CD4-positive, alpha-beta T cell treated with Interleukin-2 at 100 ng/mL for 4 hours (primary cell): ENCODE measurements at regions not wholly inside any gene's neighbourhood (a gene's known extent, or its start where the extent isn't known, plus 50 kb on each side); places are given as distances from the start of the nearest gene placed in this dataset.

ENCODE experiments used
- DNase-seq: peaks from one replicate; pipeline ENCODE4 v3.0.0-alpha.2; 2020; ENCODE audit warnings: low spot score

DNA sequence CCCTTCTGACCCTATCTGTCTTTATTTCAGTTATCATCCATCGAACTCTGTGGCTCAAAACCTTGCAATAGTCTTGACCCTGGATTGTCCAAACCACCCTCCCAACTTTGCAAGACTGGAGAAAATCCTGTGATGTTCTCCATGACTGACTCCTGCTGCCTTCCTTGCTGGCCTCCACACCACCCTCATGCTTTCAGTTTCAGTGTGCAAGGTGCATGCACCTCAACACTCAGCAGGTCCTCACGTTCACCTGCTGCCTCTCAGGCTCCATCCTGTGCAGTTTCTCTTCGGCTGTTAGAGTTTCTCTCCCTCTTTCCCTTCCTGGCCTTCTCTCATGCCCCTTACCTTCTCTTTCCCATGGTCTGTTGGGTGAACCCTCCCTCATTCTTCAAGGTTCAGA lies 59.4 kb upstream of the ASIC2 start:
- no peak for DNase-seq

- DNase-seq = no peak
These were observed 63.2 kb upstream of the ASIC2 start for GRCh38 chr17:33356266-33356665.

- DNase-seq = no peak
These were observed 70.4 kb upstream of the ASIC2 start for GRCh38 chr17:33363475-33363874.

DNA sequence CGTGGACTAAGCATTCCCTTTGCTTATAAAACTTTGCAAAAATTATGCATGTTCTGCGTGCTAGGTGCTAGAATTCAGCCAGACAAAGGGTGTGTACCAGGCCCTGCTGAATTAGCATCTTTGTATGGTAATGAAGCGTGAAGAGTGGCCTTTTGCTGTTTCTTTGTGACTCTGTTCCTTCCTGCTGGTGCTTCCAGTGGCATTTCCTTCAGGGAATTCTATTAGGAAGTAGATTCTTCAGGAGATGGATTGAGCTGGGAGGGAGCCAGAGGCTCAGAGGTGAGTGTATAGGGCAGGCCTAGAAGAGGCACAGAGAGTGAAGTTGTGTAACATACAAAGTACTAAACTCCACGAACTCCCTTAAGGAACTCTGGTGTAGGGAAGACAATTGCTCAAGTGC lies 73.9 kb upstream of the ASIC2 start:
- DNase-seq = no peak

DNA sequence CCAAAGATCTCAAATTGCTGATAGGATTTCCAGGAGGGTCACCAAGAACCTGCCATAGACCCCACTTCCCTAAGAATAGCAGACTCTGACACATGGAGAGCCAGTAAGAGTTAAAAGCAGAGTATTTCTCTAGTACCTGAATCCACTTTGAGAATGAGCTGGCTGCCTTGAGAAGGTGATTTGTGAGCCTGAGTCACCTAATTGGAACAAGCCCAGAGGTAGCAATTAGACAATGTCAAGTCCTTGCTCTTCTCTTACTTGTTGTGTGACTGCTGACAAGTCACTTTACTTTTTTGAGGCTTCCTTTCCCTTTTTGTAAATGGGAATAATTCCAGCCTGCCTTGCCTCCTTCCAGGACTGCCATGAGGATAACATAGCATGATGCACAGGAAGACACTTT lies 76.1 kb upstream of the ASIC2 start:
- DNase-seq = no peak

- DNase-seq = no peak
These were observed 76.8 kb upstream of the ASIC2 start for GRCh38 chr17:33369876-33370275.

DNA sequence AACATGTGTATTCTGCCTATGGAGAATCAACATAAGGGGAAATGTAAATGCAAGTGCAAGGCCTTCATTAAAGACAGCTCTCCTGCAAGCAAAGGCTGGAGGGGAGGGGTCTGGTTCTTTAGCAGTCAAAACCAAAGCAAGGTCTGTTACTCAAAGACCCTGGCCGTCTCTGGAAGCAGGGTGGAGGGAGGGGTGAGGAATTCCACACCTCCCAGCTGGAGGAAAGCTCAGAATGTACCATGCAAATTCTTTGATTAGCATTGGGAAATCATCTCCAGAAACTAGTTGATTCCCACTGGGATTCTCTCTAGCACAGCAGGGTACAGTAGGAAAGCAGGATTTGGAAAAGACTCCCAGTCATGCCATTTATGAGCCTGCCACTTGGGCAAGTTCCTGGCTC lies 77.3 kb upstream of the ASIC2 start:
- DNase-seq = no peak

- DNase-seq = no peak
These were observed 78.3 kb upstream of the ASIC2 start for GRCh38 chr17:33371377-33371776.

DNA sequence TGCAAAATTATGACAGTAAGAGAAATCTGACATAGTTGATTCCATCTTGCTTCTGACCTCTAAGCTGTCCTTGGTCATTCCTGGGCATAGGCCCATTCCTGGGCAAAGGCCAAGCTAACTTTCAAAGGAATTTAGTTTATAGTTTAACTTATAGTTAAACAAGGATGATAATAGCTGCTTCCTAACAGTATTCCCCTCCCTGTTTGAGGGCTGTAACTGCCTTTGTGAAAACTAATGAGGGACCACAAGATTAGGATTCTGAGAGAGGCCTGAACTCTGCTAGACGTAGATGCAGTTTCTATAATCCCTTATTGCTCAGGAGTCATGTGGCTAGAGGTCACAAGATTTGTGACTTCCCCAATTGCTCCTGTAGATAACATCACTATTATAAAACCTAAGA lies 80.2 kb upstream of the ASIC2 start:
- no peak for DNase-seq

DNA sequence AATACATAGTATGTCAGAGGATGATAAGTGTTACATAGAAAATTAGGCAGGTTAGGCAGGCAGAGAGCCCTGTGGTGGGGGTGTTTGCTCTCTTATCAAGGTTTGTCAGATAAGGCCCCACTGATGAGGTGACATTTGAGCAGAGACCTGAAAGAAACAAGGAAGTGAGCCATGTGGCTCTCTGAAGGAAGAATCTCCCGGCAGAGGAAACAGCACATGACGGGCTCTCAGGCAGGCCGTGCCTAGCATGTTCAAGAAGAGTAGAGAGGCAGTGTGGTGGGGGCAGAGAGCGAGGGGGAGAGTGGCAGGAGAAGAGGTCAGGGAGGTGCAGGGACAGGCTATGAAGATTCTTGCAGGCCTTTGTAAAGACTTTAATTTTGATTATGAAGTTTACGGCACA lies 82.0 kb upstream of the ASIC2 start:
- DNase-seq = no peak

- DNase-seq = no peak
These were observed 82.7 kb upstream of the ASIC2 start for GRCh38 chr17:33375783-33376182.

GRCh38 chr17:33377837-33378595 lies 84.9 kb upstream of the ASIC2 start:
- no peak for DNase-seq

DNA sequence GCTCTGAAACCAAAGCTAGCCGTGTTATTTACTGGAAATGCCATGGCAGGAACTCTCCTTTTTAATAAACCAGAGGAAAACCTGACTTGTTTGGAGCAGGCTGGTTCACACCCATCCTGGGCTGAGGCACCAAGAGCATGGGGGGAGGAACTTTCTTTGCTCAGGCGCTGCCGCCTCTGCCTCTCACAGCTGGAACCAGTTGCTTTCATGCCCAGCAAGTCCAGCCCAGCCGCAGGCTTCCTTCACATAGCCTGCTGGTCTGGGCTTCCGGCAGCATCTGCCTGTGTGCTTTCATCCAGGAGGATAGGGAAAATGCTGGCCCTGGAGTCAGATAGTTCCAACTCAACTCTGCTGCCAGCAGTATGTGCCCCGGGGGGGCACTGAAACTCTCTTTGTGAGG lies 88.1 kb upstream of the ASIC2 start:
- no peak for DNase-seq

GRCh38 chr17:33383488-33384023 lies 90.5 kb upstream of the ASIC2 start:
- DNase-seq = no peak

DNA sequence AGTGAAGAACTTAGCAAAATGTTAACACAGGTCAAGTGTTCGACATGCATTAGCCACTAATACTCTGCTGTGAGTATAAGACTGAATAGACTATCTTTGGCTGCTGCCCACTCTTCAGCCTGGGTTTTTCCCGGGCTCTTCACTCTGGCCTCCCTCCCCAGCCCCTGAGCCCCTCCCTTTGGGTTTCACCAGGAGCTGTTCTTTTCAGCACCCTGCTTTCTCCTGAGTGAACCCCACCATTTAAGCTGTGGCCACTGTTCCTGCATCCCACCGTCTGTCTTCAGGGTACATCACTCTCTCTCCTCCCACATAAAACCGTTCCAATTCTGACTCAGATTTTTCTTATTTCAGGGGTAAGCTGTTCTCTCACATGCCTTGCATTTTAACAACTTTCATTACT lies 92.0 kb upstream of the ASIC2 start:
- no peak for DNase-seq

GRCh38 chr17:33385713-33386112 lies 92.6 kb upstream of the ASIC2 start:
- DNase-seq = no peak

DNA sequence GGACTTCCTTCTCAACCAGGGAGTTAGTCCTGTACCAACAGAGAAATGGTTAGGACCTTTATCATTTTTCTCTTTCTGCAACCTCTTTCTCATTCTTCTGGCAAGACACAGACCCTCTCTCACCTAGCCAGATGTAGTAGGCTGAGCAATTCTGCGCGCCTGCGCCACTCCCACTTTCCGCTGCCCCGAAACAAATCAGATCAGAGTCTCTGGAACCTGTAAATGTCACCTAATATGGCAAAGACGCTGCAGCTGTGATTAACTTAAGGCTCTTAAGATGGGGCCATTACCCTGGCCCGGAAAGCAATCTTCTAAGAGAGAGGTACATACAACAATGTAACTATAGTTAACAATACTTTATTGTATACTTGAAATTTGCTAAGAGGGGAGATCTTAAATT lies 94.3 kb upstream of the ASIC2 start:
- no peak for DNase-seq

DNA sequence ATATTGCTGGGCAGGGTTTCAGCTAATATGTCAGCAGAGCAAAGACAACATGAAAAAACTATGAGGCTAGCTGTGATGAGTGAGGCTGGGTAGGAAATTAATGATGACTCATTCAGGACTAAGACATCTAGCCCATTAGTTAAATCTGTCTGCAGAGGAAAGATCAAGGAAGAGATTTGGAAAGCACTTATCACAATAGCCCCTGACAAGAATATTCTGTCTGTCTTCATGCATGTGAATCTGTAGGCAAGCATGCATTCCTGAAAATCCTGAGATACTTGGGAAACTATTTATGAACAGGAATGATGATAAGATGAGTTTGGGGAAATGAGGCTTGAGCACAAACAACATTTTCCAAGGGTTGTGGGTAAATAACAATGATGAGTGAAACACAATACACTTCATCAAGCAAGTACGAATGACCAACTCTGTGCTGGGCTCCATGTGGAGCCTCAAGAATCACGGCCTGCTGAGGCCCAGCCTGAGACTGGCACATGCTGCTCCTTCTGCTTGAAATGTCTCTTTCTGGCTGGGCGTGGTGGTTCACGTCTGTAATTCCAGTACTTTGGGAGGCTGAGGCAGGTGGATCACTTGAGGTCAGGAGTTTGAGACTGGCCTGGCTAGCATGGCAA lies 96.5 kb upstream of the ASIC2 start:
- DNase-seq = no peak

- no peak for DNase-seq
These were observed 97.5 kb upstream of the ASIC2 start for GRCh38 chr17:33390479-33391176.

- DNase-seq = no peak
These were observed 103.7 kb upstream of the ASIC2 start for GRCh38 chr17:33396818-33397217.

DNA sequence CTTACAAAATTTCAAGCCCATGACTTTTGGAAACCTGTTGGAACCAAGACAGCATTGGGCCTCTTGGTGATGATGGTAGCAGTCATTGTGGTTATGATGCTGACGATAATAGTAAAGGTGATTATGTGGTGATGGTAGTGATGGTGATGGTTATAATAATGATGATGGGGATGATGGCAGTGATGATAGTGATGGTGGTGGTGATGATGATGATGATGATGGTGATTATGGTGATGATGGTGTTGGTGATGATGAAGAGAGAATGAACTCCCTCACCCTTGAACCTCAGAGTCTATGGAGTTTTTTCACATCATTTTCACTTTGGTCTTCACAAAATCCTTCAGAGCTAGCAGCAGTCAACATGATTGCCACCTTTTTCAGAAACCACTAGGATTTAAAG lies 105.3 kb upstream of the ASIC2 start:
- no peak for DNase-seq

- no peak for DNase-seq
These were observed 108.2 kb upstream of the ASIC2 start for GRCh38 chr17:33401249-33401648.

DNA sequence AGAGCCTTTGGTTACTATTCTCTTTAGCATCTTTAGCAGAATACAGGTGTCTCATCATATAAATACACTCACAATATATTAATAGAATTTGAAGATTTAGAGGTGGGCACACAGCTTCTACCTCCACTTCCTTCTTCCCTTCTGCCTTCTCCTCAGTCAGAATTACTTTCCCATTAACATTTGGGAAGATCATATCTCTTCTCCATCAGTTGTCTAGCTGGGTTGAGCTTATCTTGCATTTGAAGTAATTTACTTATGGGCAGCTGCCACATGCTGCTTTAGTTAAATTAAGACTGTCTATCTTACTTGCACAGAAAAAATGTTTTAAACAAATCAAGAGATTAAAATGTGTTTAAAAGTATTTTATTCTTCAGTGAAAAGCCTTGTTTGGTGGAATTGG lies 110.1 kb upstream of the ASIC2 start:
- no peak for DNase-seq
